VCaP (cell line): ENCODE measurements at regions not wholly inside any gene's neighbourhood (a gene's known extent, or its start where the extent isn't known, plus 50 kb on each side); places are given as distances from the start of the nearest gene placed in this dataset.
A peak's percentile ranks its signal among the peaks of the same experiment; 100 is the strongest.

ENCODE experiments used
- H3K27ac ChIP-seq: fragments of 450-650 bp; 2 replicates; pipeline ENCODE4 v1.5.1; 2017
- CTCF ChIP-seq: fragments of 450-650 bp; conservative IDR thresholded peaks from 2 replicates; pipeline ENCODE4 v1.5.1; 2017; ENCODE audit warnings: mild to moderate bottlenecking, moderate library complexity

- TF ChIP-seq CTCF: no peak
- no peak overlapping the region for H3K27ac ChIP-seq
Measured at GRCh38 chr13:111456452-111457230, 136.2 kb downstream of the TEX29 start.

GRCh38 chr13:111458001-111458531, 137.6 kb downstream of the TEX29 start:
- TF ChIP-seq CTCF: no peak
- no peak overlapping the region for H3K27ac ChIP-seq

GRCh38 chr13:111458739-111459138, 138.3 kb downstream of the TEX29 start:
- no peak for TF ChIP-seq CTCF
- H3K27ac ChIP-seq: no peak overlapping the region

- TF ChIP-seq CTCF: no peak
- H3K27ac ChIP-seq: peak overlapping the region; percentile 40
Measured at GRCh38 chr13:111459803-111460547, 139.5 kb downstream of the TEX29 start.

GRCh38 chr13:111460548-111461444, 140.4 kb downstream of the TEX29 start:
- peak overlapping the region; percentile 40 for H3K27ac ChIP-seq
- TF ChIP-seq CTCF: peak; percentile 100

GRCh38 chr13:111461445-111462149, 141.2 kb downstream of the TEX29 start:
- no peak overlapping the region for H3K27ac ChIP-seq
- no peak; the same call in 1 of the 2 replicates for TF ChIP-seq CTCF
